DOHH2 (cell line): ENCODE measurements at regions not wholly inside any gene's neighbourhood (a gene's known extent, or its start where the extent isn't known, plus 50 kb on each side); places are given as distances from the start of the nearest gene placed in this dataset.

ENCODE experiments used
- H3F3A ChIP-seq: fragments of 200-600 bp; sonication (generic), shearing (Covaris generic); 2 replicates; pipeline ENCODE4 v1.6.0; 2016; ENCODE audit warnings: antibody characterized with exemption, mild to moderate bottlenecking; ENCODE audit not compliant: control insufficient read depth, insufficient read depth
- H3K27ac ChIP-seq: fragments of 200-600 bp; sonication (generic); 2 replicates; pipeline ENCODE4 v1.5.1; 2014; ENCODE audit warnings: low read depth, mild to moderate bottlenecking, low read length, moderate library complexity
- H3K27me3 ChIP-seq: fragments of 200-600 bp; sonication (generic); 2 replicates; pipeline ENCODE4 v1.6.1; 2014; ENCODE audit warnings: mild to moderate bottlenecking, low read length, mixed read lengths; ENCODE audit not compliant: control insufficient read depth
- H3K36me3 ChIP-seq: fragments of 200-600 bp; sonication (generic); 2 replicates; pipeline ENCODE4 v1.6.1; 2014; ENCODE audit warnings: mild to moderate bottlenecking, low read length, moderate library complexity, mixed read lengths; ENCODE audit not compliant: control insufficient read depth
- H3K4me1 ChIP-seq: fragments of 200-600 bp; sonication (generic); 2 replicates; pipeline ENCODE4 v1.6.1; 2014; ENCODE audit warnings: mild to moderate bottlenecking, low read length, mixed read lengths; ENCODE audit not compliant: control insufficient read depth
- H3K4me2 ChIP-seq: fragments of 200-600 bp; sonication (generic); 2 replicates; pipeline ENCODE4 v1.6.0; 2014; ENCODE audit warnings: mild to moderate bottlenecking, low read length, moderate library complexity
- H3K4me3 ChIP-seq: fragments of 200-600 bp; sonication (generic); 2 replicates; pipeline ENCODE4 v1.5.1; 2014; ENCODE audit warnings: mild to moderate bottlenecking, low read length, mixed read lengths
- H3K79me2 ChIP-seq: fragments of 200-600 bp; sonication (generic); 2 replicates; pipeline ENCODE4 v1.6.1; 2014; ENCODE audit warnings: mild to moderate bottlenecking, low read length, mixed read lengths; ENCODE audit not compliant: control insufficient read depth
- H3K9me2 ChIP-seq: fragments of 200-600 bp; sonication (generic); replicated peaks from 2 replicates; pipeline ENCODE4 v1.6.1; 2014; ENCODE audit warnings: mild to moderate bottlenecking, low read length, mixed read lengths; ENCODE audit not compliant: control insufficient read depth
- H3K9me3 ChIP-seq: fragments of 200-600 bp; sonication (generic); 2 replicates; pipeline ENCODE4 v1.6.1; 2014; ENCODE audit warnings: antibody characterized with exemption, low read length, mixed read lengths; ENCODE audit not compliant: control insufficient read depth, insufficient read depth
- H4K20me1 ChIP-seq: fragments of 200-600 bp; sonication (generic); 2 replicates; pipeline ENCODE4 v1.6.0; 2014; ENCODE audit warnings: low read depth, mild to moderate bottlenecking, antibody characterized with exemption, low read length, moderate library complexity; ENCODE audit not compliant: control insufficient read depth, insufficient read depth
- CTCF ChIP-seq: fragments of 200-600 bp; sonication (generic); IDR thresholded peaks from one replicate; pipeline ENCODE4 v1.5.1; 2014; ENCODE audit warnings: antibody characterized with exemption, mild to moderate bottlenecking, low read depth, low read length; ENCODE audit not compliant: poor library complexity, severe bottlenecking
- EZH2phosphoT487 ChIP-seq: fragments of 200-600 bp; sonication (generic); IDR thresholded peaks from 2 replicates; pipeline ENCODE4 v1.6.1; 2017; ENCODE audit warnings: borderline replicate concordance, mild to moderate bottlenecking, antibody characterized with exemption, low read length, moderate library complexity, mixed read lengths

DNA sequence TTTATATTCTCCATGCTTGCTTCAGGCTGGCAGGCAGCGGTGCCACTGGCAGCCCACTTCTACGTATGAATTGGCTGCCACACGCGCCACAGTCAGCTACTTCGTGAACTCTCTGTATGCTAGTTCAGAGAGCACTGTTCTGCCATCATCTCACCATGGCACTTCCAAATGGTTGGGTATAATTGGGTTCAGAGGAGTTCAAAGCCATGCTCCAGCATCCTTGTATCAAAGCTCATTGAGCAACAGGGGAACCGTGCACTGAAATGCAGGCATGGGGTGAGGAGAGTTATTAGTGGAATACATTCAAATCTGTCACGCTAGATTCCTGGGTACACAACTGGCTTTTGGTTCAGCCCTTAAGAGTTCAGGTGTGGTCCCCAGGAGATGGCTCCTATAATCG, 519.9 kb upstream of the NOX3 start:
- Histone ChIP-seq H3K27me3 (no peaks in the 10 kb centered on the region), H3K36me3 (no peaks in the 10 kb centered on the region), H3K9me2 (no peaks in the 10 kb centered on the region), H3K4me2 (no peak overlapping the region), H3F3A (no peaks in the 10 kb centered on the region), H3K79me2 (no peaks in the 10 kb centered on the region), H3K4me1 (no peaks in the 10 kb centered on the region), H3K4me3 (no peak overlapping the region), H4K20me1 (no peaks in the 10 kb centered on the region), H3K27ac (no peak overlapping the region), H3K9me3 (no peaks in the 10 kb centered on the region)
- no peak for TF ChIP-seq EZH2phosphoT487
- TF ChIP-seq CTCF: no peak

- H4K20me1 ChIP-seq: no peaks in the 10 kb centered on the region
- H3K9me2 ChIP-seq: no peaks in the 10 kb centered on the region
- no peaks in the 10 kb centered on the region for H3K4me1 ChIP-seq
- no peak overlapping the region for H3K4me2 ChIP-seq
- no peaks in the 10 kb centered on the region for H3F3A ChIP-seq
- H3K27ac ChIP-seq: no peak overlapping the region
- no peaks in the 10 kb centered on the region for H3K36me3 ChIP-seq
- H3K79me2 ChIP-seq: no peaks in the 10 kb centered on the region
- no peak overlapping the region for H3K4me3 ChIP-seq
- no peaks in the 10 kb centered on the region for H3K9me3 ChIP-seq
- TF ChIP-seq CTCF (no peak), EZH2phosphoT487 (no peak)
- no peaks in the 10 kb centered on the region for H3K27me3 ChIP-seq
Observed at GRCh38 chr6:155974811-155975323, 519.2 kb upstream of the NOX3 start.

DNA sequence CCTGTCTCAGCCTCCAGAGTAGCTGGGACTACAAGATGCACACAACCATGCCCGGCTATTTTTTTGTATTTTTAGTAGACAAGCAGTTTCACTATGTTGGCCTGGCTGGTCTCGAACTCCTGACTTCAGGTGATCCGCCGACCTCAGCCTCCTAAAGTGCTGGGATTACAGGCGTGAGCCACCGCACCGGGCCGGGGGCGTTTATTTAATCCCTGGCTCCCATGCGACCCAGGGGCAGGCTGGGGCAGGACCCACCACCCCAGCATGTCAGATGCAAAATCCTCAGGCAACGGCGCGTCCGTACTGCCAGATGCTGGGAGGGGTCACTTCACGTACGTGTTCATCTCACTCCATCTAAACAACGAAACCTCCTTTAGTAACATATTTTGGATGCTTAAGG, 518.7 kb upstream of the NOX3 start:
- H3K4me3 ChIP-seq: no peak overlapping the region
- H3K9me3 ChIP-seq: no peaks in the 10 kb centered on the region
- no peaks in the 10 kb centered on the region for H3K27me3 ChIP-seq
- H3K9me2 ChIP-seq: no peaks in the 10 kb centered on the region
- H3F3A ChIP-seq: no peaks in the 10 kb centered on the region
- H3K27ac ChIP-seq: no peak overlapping the region
- no peaks in the 10 kb centered on the region for H3K79me2 ChIP-seq
- no peaks in the 10 kb centered on the region for H3K36me3 ChIP-seq
- no peak for TF ChIP-seq EZH2phosphoT487
- no peak for TF ChIP-seq CTCF
- no peak overlapping the region for H3K4me2 ChIP-seq
- no peaks in the 10 kb centered on the region for H3K4me1 ChIP-seq
- H4K20me1 ChIP-seq: no peaks in the 10 kb centered on the region
